ENCODE measurements at regions not wholly inside any gene's neighbourhood (a gene's known extent, or its start where the extent isn't known, plus 50 kb on each side); places are given as distances from the start of the nearest gene placed in this dataset.
"Not testable (repeated sequence)": the region's sequence is repeated elsewhere in the genome, so short reads cannot be mapped to it uniquely, and the experiment has no call there.

GRCh38 chr6:112401083-112401482, 54.0 kb downstream of the RFPL4B start:
- no peak for FAIRE-seq

GRCh38 chr6:112407101-112407590, 60.0 kb downstream of the RFPL4B start:
- peak; percentile 13 for FAIRE-seq

- no peak for FAIRE-seq
These were observed 61.4 kb downstream of the RFPL4B start for GRCh38 chr6:112408522-112408921.

- no peak for FAIRE-seq
These were observed 62.2 kb downstream of the RFPL4B start for GRCh38 chr6:112409311-112409710.

GRCh38 chr6:112413780-112414179, 66.7 kb downstream of the RFPL4B start:
- FAIRE-seq: no peak

- no peak for FAIRE-seq
These were observed 68.2 kb downstream of the RFPL4B start for GRCh38 chr6:112415366-112415765.

GRCh38 chr6:112416866-112417265, 69.7 kb downstream of the RFPL4B start:
- FAIRE-seq: no peak

- FAIRE-seq: not testable (repeated sequence)
These were observed 79.9 kb downstream of the RFPL4B start for GRCh38 chr6:112427011-112427410.

- no peak for FAIRE-seq
These were observed 80.4 kb downstream of the RFPL4B start for GRCh38 chr6:112427499-112427898.

GRCh38 chr6:112428477-112428876, 81.3 kb downstream of the RFPL4B start:
- FAIRE-seq: no peak

- FAIRE-seq: no peak
These were observed 82.1 kb downstream of the RFPL4B start for GRCh38 chr6:112429226-112429625.

GRCh38 chr6:112431803-112432202, 84.7 kb downstream of the RFPL4B start:
- no peak for FAIRE-seq

GRCh38 chr6:112432853-112433252, 85.7 kb downstream of the RFPL4B start:
- FAIRE-seq: no peak

- no peak for FAIRE-seq
These were observed 86.3 kb downstream of the RFPL4B start for GRCh38 chr6:112433457-112433856.

GRCh38 chr6:112434896-112435435, 87.8 kb downstream of the RFPL4B start:
- FAIRE-seq: no peak

GRCh38 chr6:112437058-112437457, 89.9 kb downstream of the RFPL4B start:
- FAIRE-seq: no peak

GRCh38 chr6:112439010-112439409, 91.9 kb downstream of the RFPL4B start:
- FAIRE-seq: no peak

- FAIRE-seq: no peak
These were observed 92.3 kb downstream of the RFPL4B start for GRCh38 chr6:112439432-112439831.

- no peak for FAIRE-seq
These were observed 94.5 kb downstream of the RFPL4B start for GRCh38 chr6:112441607-112442006.

GRCh38 chr6:112443179-112444065, 96.3 kb downstream of the RFPL4B start:
- peak; percentile 80 for FAIRE-seq

- not testable (repeated sequence) for FAIRE-seq
These were observed 101.7 kb downstream of the RFPL4B start for GRCh38 chr6:112448786-112449185.

GRCh38 chr6:112450663-112451062, 103.5 kb downstream of the RFPL4B start:
- no peak for FAIRE-seq

- no peak for FAIRE-seq
These were observed 110.8 kb downstream of the RFPL4B start for GRCh38 chr6:112457886-112458285.

GRCh38 chr6:112459758-112460304, 112.7 kb downstream of the RFPL4B start:
- FAIRE-seq: peak; percentile 38

Measured in islet of Langerhans (tissue), 1 donor.